GM19455 (cell line): ENCODE measurements at regions not wholly inside any gene's neighbourhood (a gene's known extent, or its start where the extent isn't known, plus 50 kb on each side); places are given as distances from the start of the nearest gene placed in this dataset.
"Not testable (repeated sequence)": the region's sequence is repeated elsewhere in the genome, so short reads cannot be mapped to it uniquely, and the experiment has no call there.

Source experiments
- ATAC-seq: cut with Tn5 transposase; IDR thresholded peaks from one replicate; pipeline ENCODE4 v1.9.1; 2021; ENCODE audit not compliant: unreplicated experiment

- ATAC-seq, result not testable (repeated sequence)
These were observed 153.1 kb downstream of the OR13H1 start for GRCh38 chrX:131696989-131697388.

GRCh38 chrX:131703646-131704045 is 159.8 kb downstream of the OR13H1 start:
- no peak for ATAC-seq

- no peak for ATAC-seq
These were observed 160.3 kb downstream of the OR13H1 start for GRCh38 chrX:131704136-131704695.

- ATAC-seq, result no peak
These were observed 165.7 kb downstream of the OR13H1 start for GRCh38 chrX:131709553-131709952.

- no peak for ATAC-seq
These were observed 167.6 kb downstream of the OR13H1 start for GRCh38 chrX:131711478-131711867.

- ATAC-seq, result no peak
These were observed 179.8 kb downstream of the OR13H1 start for GRCh38 chrX:131723646-131724045.

- no peak for ATAC-seq
These were observed 180.4 kb downstream of the OR13H1 start for GRCh38 chrX:131724292-131724691.

- ATAC-seq, result no peak
These were observed 181.3 kb downstream of the OR13H1 start for GRCh38 chrX:131725001-131725654.

GRCh38 chrX:131727778-131728177 is 183.9 kb downstream of the OR13H1 start:
- no peak for ATAC-seq

- no peak for ATAC-seq
These were observed 184.6 kb downstream of the OR13H1 start for GRCh38 chrX:131728295-131729145.

- ATAC-seq, result no peak
These were observed 185.4 kb downstream of the OR13H1 start for GRCh38 chrX:131729295-131729694.

GRCh38 chrX:131734621-131735020 is 190.7 kb downstream of the OR13H1 start:
- no peak for ATAC-seq

GRCh38 chrX:131735127-131735526 is 191.3 kb downstream of the OR13H1 start:
- no peak for ATAC-seq

- ATAC-seq, result no peak
These were observed 195.9 kb downstream of the OR13H1 start for GRCh38 chrX:131739823-131740222.

GRCh38 chrX:131741103-131741581 is 197.3 kb downstream of the OR13H1 start:
- no peak for ATAC-seq

- no peak for ATAC-seq
These were observed 202.1 kb downstream of the OR13H1 start for GRCh38 chrX:131745942-131746489.

- ATAC-seq, result no peak
These were observed 202.7 kb downstream of the OR13H1 start for GRCh38 chrX:131746491-131746968.

- ATAC-seq, result no peak
These were observed 203.3 kb downstream of the OR13H1 start for GRCh38 chrX:131747173-131747572.

GRCh38 chrX:131752493-131753198 is 208.8 kb downstream of the OR13H1 start:
- no peak for ATAC-seq

- no peak for ATAC-seq
These were observed 218.9 kb downstream of the OR13H1 start for GRCh38 chrX:131762802-131763234.

- no peak for ATAC-seq
These were observed 219.8 kb downstream of the OR13H1 start for GRCh38 chrX:131763674-131764073.
